Heart left ventricle (tissue), 13 donors: ENCODE measurements at regions not wholly inside any gene's neighbourhood (a gene's known extent, or its start where the extent isn't known, plus 50 kb on each side); places are given as distances from the start of the nearest gene placed in this dataset.

ENCODE experiments used
- CTCF ChIP-seq, 12 donors: fragments of 200-600 bp; sonication (generic) in 4 of 12; IDR thresholded peaks; one replicate each; pipeline versions ENCODE4 v1.5.0 to v1.8.0; 2018 to 2022; ENCODE audit warnings: antibody characterized with exemption in 12 of 12, mild to moderate bottlenecking in 5 of 12
- POLR2A ChIP-seq, 2 donors: fragments of 450-650 bp; IDR thresholded peaks; one replicate each; pipeline ENCODE4 v1.6.1; 2017; ENCODE audit warnings: antibody characterized with exemption in 2 of 2, mild to moderate bottlenecking in 2 of 2, moderate library complexity in 2 of 2
- donor health status: ischemic (EF 13 %, LVEDD 7.1; RV severe dilation, severe dysfunction).
- donor health status: DM: no; HTN: yes; CAD: no.
- donor health status: DM: no; HTN: no; CAD: no.
- donor health status: ischemic (EF 25% LVEDD 6.9; RV normal size, moderate dysfunction).
- donor health status: ischemic (EF 25% LVEDD 5.7; RV mildly dilated, moderate dysfunction).
- donor health status: ischemic (EF 35%, LVEDD 5.7; RV mildly dilated, moderate dysfunction).
- donor health status: nonischemic (EF 11% LVEDD 7.7; RV severe dilation, severe dysfunction).
- donor health status: DM: yes; HTN: yes; CAD: no.
- donor health status: PGD.
- donor health status: ischemic (EF 29% LVEDD 5.4; RV normal size, mild dysfunction).
- donor health status: nonischemic (EF 23%, LVEDD 6.1; RV moderate dilation, normal function).

DNA sequence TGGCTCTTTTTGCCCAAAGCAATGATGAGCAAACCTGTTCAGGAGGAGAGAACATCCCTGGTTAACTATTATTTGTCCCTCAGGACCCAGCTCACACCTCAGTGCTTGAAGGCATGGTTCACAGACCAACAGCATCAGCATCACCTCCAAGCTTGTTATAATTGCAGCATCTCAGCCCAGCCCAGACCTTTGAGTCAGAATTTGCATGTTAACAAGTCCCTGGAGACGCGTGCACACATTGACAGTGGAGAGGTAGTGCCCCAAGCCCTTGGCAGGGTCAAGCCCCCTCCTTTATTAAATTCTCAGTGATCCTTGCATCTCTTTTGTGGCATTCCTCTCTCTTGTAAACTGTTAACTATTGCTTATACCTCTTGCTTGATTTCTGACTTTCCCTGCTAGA, 488.6 kb downstream of the HAPSTR1 start:
- TF ChIP-seq CTCF (IDR thresholded peaks at IDR 0.05): no peak
- TF ChIP-seq POLR2A (IDR thresholded peaks at IDR 0.05): no peak
